GM12891 (cell line): ENCODE measurements at regions not wholly inside any gene's neighbourhood (a gene's known extent, or its start where the extent isn't known, plus 50 kb on each side); places are given as distances from the start of the nearest gene placed in this dataset.

Source experiments
- POLR2A ChIP-seq: IDR thresholded peaks from 2 replicates; pipeline ENCODE4 v1.6.1; 2011; ENCODE audit warnings: low read depth, low read length, control low read depth
- POLR2AphosphoS5 ChIP-seq: IDR thresholded peaks from 2 replicates; pipeline ENCODE4 v1.6.1; 2011; ENCODE audit warnings: low read depth, low read length, control low read depth
- TAF1 ChIP-seq: IDR thresholded peaks from 2 replicates; pipeline ENCODE4 v1.6.1; 2011; ENCODE audit warnings: low read depth, low read length, control low read depth

- no peak for TF ChIP-seq POLR2A
- TF ChIP-seq TAF1, result no peak
- no peak for TF ChIP-seq POLR2AphosphoS5
Measured at GRCh38 chr1:83717785-83718184, 281.1 kb downstream of the TTLL7 start.
